ENCODE measurements at regions not wholly inside any gene's neighbourhood (a gene's known extent, or its start where the extent isn't known, plus 50 kb on each side); places are given as distances from the start of the nearest gene placed in this dataset.

GRCh38 chr4:103499094-103499493 is 220.7 kb downstream of the TACR3 start:
- Histone ChIP-seq H3F3A (ENCODE audit: control insufficient read depth, insufficient read depth) (no peaks in the 10 kb centered on the region), H3K27me3 (ENCODE audit: control insufficient read depth, low read length) (no peaks in the 10 kb centered on the region), H4K20me1 (ENCODE audit: control insufficient read depth, insufficient read depth, low read depth, low read length) (no peaks in the 10 kb centered on the region), H3K27ac (ENCODE audit: low read depth, low read length) (no peak overlapping the region), H3K4me3 (ENCODE audit: low read length) (no peak overlapping the region), H3K36me3 (ENCODE audit: control insufficient read depth, low read length) (no peaks in the 10 kb centered on the region), H3K4me2 (ENCODE audit: low read length) (no peak overlapping the region), H3K79me2 (ENCODE audit: control insufficient read depth, low read length) (no peaks in the 10 kb centered on the region), H3K9me2 (replicated peaks; ENCODE audit: control insufficient read depth, low read length) (no peaks in the 10 kb centered on the region), H3K4me1 (ENCODE audit: control insufficient read depth, low read length) (no peaks in the 10 kb centered on the region), H3K9me3 (ENCODE audit: control insufficient read depth, insufficient read depth, low read length) (no peaks in the 10 kb centered on the region)
- no peak for TF ChIP-seq CTCF (IDR thresholded peaks at IDR 0.05; ENCODE audit: low read depth, low read length, poor library complexity, severe bottlenecking)
- no peak for TF ChIP-seq EZH2phosphoT487 (IDR thresholded peaks at IDR 0.05; ENCODE audit: borderline replicate concordance, low read length)

GRCh38 chr4:103498161-103499070 is 221.4 kb downstream of the TACR3 start:
- no peak for TF ChIP-seq EZH2phosphoT487 (IDR thresholded peaks at IDR 0.05; ENCODE audit: borderline replicate concordance, low read length)
- no peak for TF ChIP-seq CTCF (IDR thresholded peaks at IDR 0.05; ENCODE audit: low read depth, low read length, poor library complexity, severe bottlenecking)
- H3K4me3 ChIP-seq (ENCODE audit: low read length) = no peak overlapping the region
- H3K27me3 ChIP-seq (ENCODE audit: control insufficient read depth, low read length) = no peaks in the 10 kb centered on the region
- no peaks in the 10 kb centered on the region for H3F3A ChIP-seq (ENCODE audit: control insufficient read depth, insufficient read depth)
- H3K9me3 ChIP-seq (ENCODE audit: control insufficient read depth, insufficient read depth, low read length) = no peaks in the 10 kb centered on the region
- no peaks in the 10 kb centered on the region for H3K9me2 ChIP-seq (replicated peaks; ENCODE audit: control insufficient read depth, low read length)
- no peaks in the 10 kb centered on the region for H3K79me2 ChIP-seq (ENCODE audit: control insufficient read depth, low read length)
- no peaks in the 10 kb centered on the region for H4K20me1 ChIP-seq (ENCODE audit: control insufficient read depth, insufficient read depth, low read depth, low read length)
- no peaks in the 10 kb centered on the region for H3K4me1 ChIP-seq (ENCODE audit: control insufficient read depth, low read length)
- no peak overlapping the region for H3K4me2 ChIP-seq (ENCODE audit: low read length)
- H3K27ac ChIP-seq (ENCODE audit: low read depth, low read length) = no peak overlapping the region
- no peaks in the 10 kb centered on the region for H3K36me3 ChIP-seq (ENCODE audit: control insufficient read depth, low read length)

- Histone ChIP-seq H3K9me2 (replicated peaks; ENCODE audit: control insufficient read depth, low read length) (no peaks in the 10 kb centered on the region), H3K27me3 (ENCODE audit: control insufficient read depth, low read length) (no peaks in the 10 kb centered on the region), H3K36me3 (ENCODE audit: control insufficient read depth, low read length) (no peaks in the 10 kb centered on the region), H3K79me2 (ENCODE audit: control insufficient read depth, low read length) (no peaks in the 10 kb centered on the region), H3F3A (ENCODE audit: control insufficient read depth, insufficient read depth) (no peaks in the 10 kb centered on the region), H3K27ac (ENCODE audit: low read depth, low read length) (no peak overlapping the region), H3K4me1 (ENCODE audit: control insufficient read depth, low read length) (no peaks in the 10 kb centered on the region), H3K4me3 (ENCODE audit: low read length) (no peak overlapping the region), H4K20me1 (ENCODE audit: control insufficient read depth, insufficient read depth, low read depth, low read length) (no peaks in the 10 kb centered on the region), H3K9me3 (ENCODE audit: control insufficient read depth, insufficient read depth, low read length) (no peaks in the 10 kb centered on the region), H3K4me2 (ENCODE audit: low read length) (no peak overlapping the region)
- no peak for TF ChIP-seq EZH2phosphoT487 (IDR thresholded peaks at IDR 0.05; ENCODE audit: borderline replicate concordance, low read length)
- TF ChIP-seq CTCF (IDR thresholded peaks at IDR 0.05; ENCODE audit: low read depth, low read length, poor library complexity, severe bottlenecking) = no peak
Observed at GRCh38 chr4:103497692-103498091, 222.1 kb downstream of the TACR3 start.

Measured in DOHH2 (cell line).